ENCODE measurements at regions not wholly inside any gene's neighbourhood (a gene's known extent, or its start where the extent isn't known, plus 50 kb on each side); places are given as distances from the start of the nearest gene placed in this dataset.

GRCh38 chr15:62877276-62877857 lies 165.2 kb upstream of the TPM1 start:
- Histone ChIP-seq H3K27me3 (ENCODE audit: control insufficient read depth in 3 of 3, insufficient read depth in 3 of 3, low read depth in 1 of 3, low read length in 3 of 3) (no peaks in the 10 kb centered on the region), H3K18ac (ENCODE audit: low read length) (peak overlapping the region; percentile 56), H3K4me2 (ENCODE audit: insufficient read depth, low read length, poor library complexity, severe bottlenecking) (no peak overlapping the region), H3K36me3 (replicated peaks in 1 of 2; ENCODE audit: control insufficient read depth in 2 of 2, insufficient read depth in 2 of 2, low read length in 2 of 2) (no peaks in the 10 kb centered on the region), H3K9ac (ENCODE audit: low read depth, low read length, poor library complexity) (no peak overlapping the region), H4K91ac (ENCODE audit: low read depth, low read length, poor library complexity) (no peak overlapping the region), H3K4ac (ENCODE audit: low read length) (peak overlapping the region; percentile 3), H3K9me3 (replicated peaks in 1 of 2; ENCODE audit: control insufficient read depth in 2 of 2, insufficient read depth in 1 of 2, low read depth in 1 of 2, low read length in 2 of 2) (peaks cover 0 to 5% of the 10 kb centered on the region in 2 donors), H2BK12ac (ENCODE audit: low read length) (peak overlapping the region; percentile 32), H3K14ac (ENCODE audit: low read length) (no peak overlapping the region), H2AK5ac (ENCODE audit: low read depth, low read length) (peak overlapping the region; percentile 28), H3K79me1 (ENCODE audit: low read depth, low read length) (no peaks in the 10 kb centered on the region), H2AFZ (ENCODE audit: low read length) (no peak overlapping the region), H2BK15ac (ENCODE audit: low read length) (peak overlapping the region; percentile 54), H4K8ac (ENCODE audit: low read depth, low read length) (no peak overlapping the region), H3K23ac (ENCODE audit: low read depth, low read length, poor library complexity) (peak overlapping the region; percentile 16), H3K4me3 (ENCODE audit: low read length in 2 of 2) (no peak overlapping the region), H3K27ac (replicated peaks; ENCODE audit: low read length) (no peak overlapping the region), H2BK120ac (ENCODE audit: low read depth, low read length) (peak overlapping the region; percentile 49), H3K4me1 (ENCODE audit: control insufficient read depth in 2 of 2, insufficient read depth in 1 of 2, low read depth in 1 of 2, low read length in 2 of 2) (peaks cover 0 to 11% of the 10 kb centered on the region in 2 donors), H2BK5ac (ENCODE audit: low read length) (no peak overlapping the region)
- no peak for DNase-seq (ENCODE audit: low spot score)
- WGBS, 2 donors (ENCODE audit: extremely low coverage in 2 of 2, insufficient read length in 2 of 2, insufficient replicate concordance in 1 of 2): no CpG with 5 or more reads among the region's 9 CpGs

- no peak overlapping the region for H3K27ac ChIP-seq (replicated peaks; ENCODE audit: low read length)
- no peaks in the 10 kb centered on the region for H3K79me1 ChIP-seq (ENCODE audit: low read depth, low read length)
- H2AK5ac ChIP-seq (ENCODE audit: low read depth, low read length): no peak overlapping the region
- no peak overlapping the region for H2AFZ ChIP-seq (ENCODE audit: low read length)
- H3K18ac ChIP-seq (ENCODE audit: low read length): no peak overlapping the region
- no peaks in the 10 kb centered on the region for H3K27me3 ChIP-seq (ENCODE audit: control insufficient read depth in 3 of 3, insufficient read depth in 3 of 3, low read depth in 1 of 3, low read length in 3 of 3)
- H3K36me3 ChIP-seq (replicated peaks in 1 of 2; ENCODE audit: control insufficient read depth in 2 of 2, insufficient read depth in 2 of 2, low read length in 2 of 2): no peaks in the 10 kb centered on the region
- H3K14ac ChIP-seq (ENCODE audit: low read length): no peak overlapping the region
- no peak overlapping the region for H3K4me3 ChIP-seq (ENCODE audit: low read length in 2 of 2)
- H4K91ac ChIP-seq (ENCODE audit: low read depth, low read length, poor library complexity): no peak overlapping the region
- DNase-seq (ENCODE audit: low spot score): no peak
- H4K8ac ChIP-seq (ENCODE audit: low read depth, low read length): no peak overlapping the region
- H2BK15ac ChIP-seq (ENCODE audit: low read length): no peak overlapping the region
- H2BK5ac ChIP-seq (ENCODE audit: low read length): peak overlapping the region; percentile 58
- WGBS, 2 donors (ENCODE audit: extremely low coverage in 2 of 2, insufficient read length in 2 of 2, insufficient replicate concordance in 1 of 2): no CpG with 5 or more reads among the region's 6 CpGs
- H3K4me1 ChIP-seq (ENCODE audit: control insufficient read depth in 2 of 2, insufficient read depth in 1 of 2, low read depth in 1 of 2, low read length in 2 of 2): peaks cover 0 to 11% of the 10 kb centered on the region in 2 donors
- H3K4me2 ChIP-seq (ENCODE audit: insufficient read depth, low read length, poor library complexity, severe bottlenecking): no peak overlapping the region
- H2BK120ac ChIP-seq (ENCODE audit: low read depth, low read length): no peak overlapping the region
- H3K23ac ChIP-seq (ENCODE audit: low read depth, low read length, poor library complexity): no peak overlapping the region
- no peak overlapping the region for H2BK12ac ChIP-seq (ENCODE audit: low read length)
- H3K4ac ChIP-seq (ENCODE audit: low read length): no peak overlapping the region
- no peak overlapping the region for H3K9ac ChIP-seq (ENCODE audit: low read depth, low read length, poor library complexity)
- peaks cover 0 to 5% of the 10 kb centered on the region in 2 donors for H3K9me3 ChIP-seq (replicated peaks in 1 of 2; ENCODE audit: control insufficient read depth in 2 of 2, insufficient read depth in 1 of 2, low read depth in 1 of 2, low read length in 2 of 2)
Observed at GRCh38 chr15:62878070-62878469, 164.5 kb upstream of the TPM1 start.

GRCh38 chr15:62879770-62880169 lies 162.8 kb upstream of the TPM1 start:
- no peak for DNase-seq (ENCODE audit: low spot score)
- Histone ChIP-seq H3K27ac (replicated peaks; ENCODE audit: low read length) (no peak overlapping the region), H3K27me3 (ENCODE audit: control insufficient read depth in 3 of 3, insufficient read depth in 3 of 3, low read depth in 1 of 3, low read length in 3 of 3) (no peaks in the 10 kb centered on the region), H3K14ac (ENCODE audit: low read length) (no peak overlapping the region), H3K79me1 (ENCODE audit: low read depth, low read length) (no peaks in the 10 kb centered on the region), H2BK12ac (ENCODE audit: low read length) (no peak overlapping the region), H3K18ac (ENCODE audit: low read length) (peak overlapping the region; percentile 18), H2BK15ac (ENCODE audit: low read length) (no peak overlapping the region), H2BK5ac (ENCODE audit: low read length) (no peak overlapping the region), H3K9ac (ENCODE audit: low read depth, low read length, poor library complexity) (no peak overlapping the region), H3K9me3 (replicated peaks in 1 of 2; ENCODE audit: control insufficient read depth in 2 of 2, insufficient read depth in 1 of 2, low read depth in 1 of 2, low read length in 2 of 2) (peaks cover 0 to 5% of the 10 kb centered on the region in 2 donors), H2AFZ (ENCODE audit: low read length) (no peak overlapping the region), H2AK5ac (ENCODE audit: low read depth, low read length) (no peak overlapping the region), H4K91ac (ENCODE audit: low read depth, low read length, poor library complexity) (no peak overlapping the region), H3K23ac (ENCODE audit: low read depth, low read length, poor library complexity) (no peak overlapping the region), H3K4me1 (ENCODE audit: control insufficient read depth in 2 of 2, insufficient read depth in 1 of 2, low read depth in 1 of 2, low read length in 2 of 2) (peaks cover 2 to 12% of the 10 kb centered on the region in 2 donors), H2BK120ac (ENCODE audit: low read depth, low read length) (no peak overlapping the region), H3K4me2 (ENCODE audit: insufficient read depth, low read length, poor library complexity, severe bottlenecking) (no peak overlapping the region), H3K36me3 (replicated peaks in 1 of 2; ENCODE audit: control insufficient read depth in 2 of 2, insufficient read depth in 2 of 2, low read length in 2 of 2) (no peaks in the 10 kb centered on the region), H4K8ac (ENCODE audit: low read depth, low read length) (no peak overlapping the region), H3K4me3 (ENCODE audit: low read length in 2 of 2) (no peak overlapping the region), H3K4ac (ENCODE audit: low read length) (no peak overlapping the region)
- whole genome bisulfite sequencing, 2 donors (ENCODE audit: extremely low coverage in 2 of 2, insufficient read length in 2 of 2, insufficient replicate concordance in 1 of 2): no CpG with 5 or more reads among the region's 8 CpGs

GRCh38 chr15:62880278-62880677 lies 162.3 kb upstream of the TPM1 start:
- Histone ChIP-seq H2AFZ (ENCODE audit: low read length) (no peak overlapping the region), H3K4me1 (ENCODE audit: control insufficient read depth in 2 of 2, insufficient read depth in 1 of 2, low read depth in 1 of 2, low read length in 2 of 2) (peaks cover 3 to 11% of the 10 kb centered on the region in 2 donors), H3K4me3 (ENCODE audit: low read length in 2 of 2) (no peak overlapping the region), H3K4me2 (ENCODE audit: insufficient read depth, low read length, poor library complexity, severe bottlenecking) (no peak overlapping the region), H2AK5ac (ENCODE audit: low read depth, low read length) (no peak overlapping the region), H3K79me1 (ENCODE audit: low read depth, low read length) (no peaks in the 10 kb centered on the region), H3K4ac (ENCODE audit: low read length) (no peak overlapping the region), H3K36me3 (replicated peaks in 1 of 2; ENCODE audit: control insufficient read depth in 2 of 2, insufficient read depth in 2 of 2, low read length in 2 of 2) (no peaks in the 10 kb centered on the region), H3K23ac (ENCODE audit: low read depth, low read length, poor library complexity) (no peak overlapping the region), H2BK5ac (ENCODE audit: low read length) (no peak overlapping the region), H3K18ac (ENCODE audit: low read length) (no peak overlapping the region), H3K9me3 (replicated peaks in 1 of 2; ENCODE audit: control insufficient read depth in 2 of 2, insufficient read depth in 1 of 2, low read depth in 1 of 2, low read length in 2 of 2) (peaks cover 0 to 5% of the 10 kb centered on the region in 2 donors), H3K9ac (ENCODE audit: low read depth, low read length, poor library complexity) (no peak overlapping the region), H2BK15ac (ENCODE audit: low read length) (no peak overlapping the region), H3K27ac (replicated peaks; ENCODE audit: low read length) (no peak overlapping the region), H3K14ac (ENCODE audit: low read length) (no peak overlapping the region), H2BK120ac (ENCODE audit: low read depth, low read length) (no peak overlapping the region), H4K8ac (ENCODE audit: low read depth, low read length) (no peak overlapping the region), H2BK12ac (ENCODE audit: low read length) (no peak overlapping the region), H3K27me3 (ENCODE audit: control insufficient read depth in 3 of 3, insufficient read depth in 3 of 3, low read depth in 1 of 3, low read length in 3 of 3) (no peaks in the 10 kb centered on the region), H4K91ac (ENCODE audit: low read depth, low read length, poor library complexity) (no peak overlapping the region)
- DNase-seq (ENCODE audit: low spot score): no peak
- WGBS, 2 donors (ENCODE audit: extremely low coverage in 2 of 2, insufficient read length in 2 of 2, insufficient replicate concordance in 1 of 2): no CpG with 5 or more reads among the region's 2 CpGs
